ENCODE measurements at regions not wholly inside any gene's neighbourhood (a gene's known extent, or its start where the extent isn't known, plus 50 kb on each side); places are given as distances from the start of the nearest gene placed in this dataset.

DNA sequence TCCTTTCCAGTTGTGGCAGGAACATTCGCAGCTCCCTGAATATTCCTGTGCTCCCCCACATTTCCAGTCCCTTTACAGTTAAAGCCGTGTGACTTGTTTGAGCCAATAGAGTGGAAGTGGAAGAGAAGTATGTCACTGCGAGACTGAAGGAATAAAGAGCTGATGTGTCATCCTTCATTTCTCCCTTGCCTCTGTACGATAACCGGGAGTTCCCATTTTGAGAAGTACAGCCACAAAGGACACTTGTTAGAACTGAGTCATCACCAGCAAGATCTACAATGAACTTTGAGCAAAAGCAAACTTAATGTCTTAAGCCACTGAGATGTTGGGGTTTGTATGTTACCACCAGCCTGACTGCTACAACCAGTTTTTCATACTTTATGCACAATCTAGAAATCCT lies 92.3 kb downstream of the SPRY1 start:
- no peak for DNase-seq
- peak; percentile 88 for ATAC-seq
- intact Hi-C loops (cut with DNase I, micrococcal nuclease): no loop called here

DNA sequence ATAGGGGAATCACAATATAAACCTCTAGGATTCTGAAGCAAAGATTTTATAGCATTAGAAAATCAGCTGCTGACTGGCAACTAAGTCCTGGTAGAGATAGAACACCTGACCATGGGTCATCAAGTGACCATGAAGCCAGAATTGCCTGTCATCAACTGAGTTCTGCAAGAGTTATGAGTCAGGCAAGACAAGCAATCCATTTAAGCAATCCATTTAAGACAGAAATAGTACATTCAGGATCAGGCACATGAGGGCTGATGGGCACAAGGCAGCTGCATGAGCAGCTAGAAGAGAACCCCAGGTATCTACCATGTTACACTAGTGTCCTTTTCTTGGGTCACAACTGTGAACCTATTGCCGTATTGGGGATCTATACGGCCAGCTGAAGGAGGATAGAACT lies 98.9 kb downstream of the SPRY1 start:
- intact Hi-C loops (cut with DNase I, micrococcal nuclease): no loop called here
- DNase-seq: no peak
- ATAC-seq: no peak

DNA sequence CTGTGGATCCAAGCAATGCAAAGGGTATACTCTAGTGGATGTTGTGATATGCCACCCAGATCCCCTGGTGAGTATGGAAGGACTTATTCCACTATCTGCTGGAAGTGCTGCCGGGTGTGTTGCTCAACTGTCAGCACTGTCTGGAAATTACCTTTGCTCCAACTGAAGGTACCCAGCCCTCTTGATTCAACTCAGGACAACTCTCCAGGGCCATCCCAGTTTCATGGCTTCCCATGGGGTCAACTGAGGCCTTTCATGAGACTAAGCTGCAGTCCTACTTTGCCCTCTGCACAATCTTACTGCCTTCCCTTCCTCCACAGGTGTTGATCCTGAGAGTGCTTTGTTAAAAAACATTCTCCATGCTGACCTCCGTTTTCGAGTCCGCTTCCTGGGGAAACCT lies 99.8 kb downstream of the SPRY1 start:
- DNase-seq: no peak
- intact Hi-C loops (cut with DNase I, micrococcal nuclease): no loop called here
- no peak for ATAC-seq

DNA sequence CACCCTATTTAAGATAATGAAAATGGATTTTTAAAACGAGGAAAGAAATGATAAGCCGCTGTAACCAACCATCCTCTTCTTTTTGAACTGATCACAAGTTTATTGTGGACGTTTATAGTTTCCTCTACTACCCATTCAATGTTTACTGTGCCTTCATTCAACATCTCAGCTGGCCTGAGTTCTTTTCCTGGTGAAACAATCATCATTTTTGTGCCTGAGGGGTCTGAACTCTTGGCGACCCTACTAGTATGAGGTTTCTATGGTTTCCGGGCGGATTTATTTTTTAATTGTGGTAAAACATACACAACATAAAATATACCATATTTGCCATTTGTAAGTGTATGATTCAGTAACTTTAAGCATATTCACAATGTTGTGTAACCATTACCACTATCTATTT lies 100.7 kb downstream of the SPRY1 start:
- DNase-seq: no peak
- intact Hi-C loops (cut with DNase I, micrococcal nuclease): no loop called here
- ATAC-seq: no peak

DNA sequence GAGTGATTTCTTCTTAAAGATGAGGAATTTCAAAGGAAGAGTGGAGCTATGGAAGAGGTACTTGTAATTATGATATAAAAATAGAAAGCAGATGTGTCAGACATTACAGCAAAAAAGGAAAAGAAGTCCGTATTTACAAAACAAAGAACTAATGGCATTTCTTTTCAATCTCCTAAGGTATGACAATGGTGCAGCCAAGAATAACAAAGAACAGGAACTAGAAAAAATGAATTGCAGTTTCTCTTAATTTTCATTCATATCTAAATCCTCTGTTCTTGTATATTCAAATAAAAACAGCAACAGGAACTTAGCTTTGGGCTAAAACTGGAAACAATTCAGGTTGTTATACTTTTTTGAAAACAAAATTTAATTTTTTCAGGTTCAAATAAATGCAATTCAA lies 105.1 kb downstream of the SPRY1 start:
- intact Hi-C loops (cut with DNase I, micrococcal nuclease): no loop called here
- ATAC-seq (no peak), DNase-seq (no peak)

DNA sequence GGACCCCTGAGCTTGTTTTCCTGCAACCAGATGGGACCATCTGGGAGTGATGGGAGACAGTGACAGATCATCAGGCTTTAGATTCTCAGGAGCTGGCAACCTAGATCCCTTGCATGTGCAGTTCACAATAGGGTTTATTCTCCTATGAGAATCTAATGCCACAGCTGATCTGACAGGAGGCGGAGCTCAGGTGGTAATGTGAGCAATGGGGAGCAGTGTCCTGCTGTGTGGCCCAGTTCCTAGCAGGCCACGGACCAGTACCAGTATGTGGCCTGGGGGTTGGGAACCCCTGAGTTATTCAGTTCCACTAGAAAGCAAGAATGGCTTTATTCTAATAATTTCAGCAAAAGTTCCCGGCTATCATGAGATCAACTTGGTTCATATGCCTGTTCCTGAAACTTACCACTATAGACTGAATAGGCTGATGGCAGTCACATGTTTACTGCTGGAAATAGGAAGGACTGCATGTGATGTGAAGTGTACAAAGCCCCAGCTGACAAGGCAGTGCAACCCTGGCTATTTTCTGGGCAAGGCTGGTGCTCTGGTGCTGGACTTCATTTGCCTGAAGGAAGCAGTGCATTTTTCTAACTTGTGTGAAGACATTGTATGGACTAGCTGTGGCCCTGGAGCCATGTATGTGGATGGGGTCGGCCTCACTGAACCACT lies 107.2 kb downstream of the SPRY1 start:
- ATAC-seq: no peak
- no peak for DNase-seq
- intact Hi-C loops (cut with DNase I, micrococcal nuclease): no loop called here

DNA sequence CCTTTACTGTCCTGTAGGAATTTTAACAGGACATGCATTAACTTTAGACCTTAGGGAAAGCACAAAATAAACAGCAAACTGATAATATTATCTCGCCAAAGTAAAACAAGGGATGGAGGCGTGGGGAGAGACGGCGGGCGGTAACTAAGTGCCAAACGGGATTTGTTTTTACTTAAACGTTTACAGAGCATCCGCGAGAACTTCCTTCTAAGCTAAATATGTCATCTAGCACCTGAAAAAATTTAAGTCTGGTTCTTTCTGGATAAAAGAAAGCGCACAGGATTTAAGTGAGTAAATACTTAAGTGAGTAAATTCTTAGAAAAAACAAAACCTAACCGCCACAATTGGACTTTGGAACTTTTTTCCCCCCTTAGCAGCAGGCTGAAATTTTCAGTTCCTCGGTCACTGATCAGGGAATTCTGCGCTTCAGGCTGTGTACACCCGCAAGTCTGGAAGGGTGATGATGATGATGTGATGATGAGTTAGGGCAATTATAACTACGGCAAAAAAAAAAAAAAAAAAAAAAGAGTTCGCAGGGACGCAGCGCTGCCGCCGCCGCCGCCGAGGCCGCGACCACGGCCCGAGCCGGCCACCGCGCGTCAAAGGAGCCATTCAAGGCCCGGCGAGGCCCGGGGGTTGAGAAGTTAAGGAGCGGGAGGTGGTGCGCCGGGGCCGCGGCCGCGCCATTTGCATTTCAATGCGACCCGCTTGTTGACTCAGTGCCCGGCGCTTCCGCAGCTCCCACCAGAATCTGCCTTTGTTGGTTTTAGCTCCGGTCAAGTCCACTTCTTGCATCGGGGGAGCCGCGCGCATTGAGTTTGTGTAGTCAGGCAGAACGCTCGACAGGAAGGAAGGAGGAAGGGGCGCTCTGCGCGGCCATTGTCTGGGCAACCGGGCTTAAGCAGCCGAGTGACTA lies 108.8 kb downstream of the SPRY1 start:
- intact Hi-C loops (cut with DNase I, micrococcal nuclease): no loop called here
- DNase-seq (peak; percentile 27 to 61), ATAC-seq (peak; percentile 77)

DNA sequence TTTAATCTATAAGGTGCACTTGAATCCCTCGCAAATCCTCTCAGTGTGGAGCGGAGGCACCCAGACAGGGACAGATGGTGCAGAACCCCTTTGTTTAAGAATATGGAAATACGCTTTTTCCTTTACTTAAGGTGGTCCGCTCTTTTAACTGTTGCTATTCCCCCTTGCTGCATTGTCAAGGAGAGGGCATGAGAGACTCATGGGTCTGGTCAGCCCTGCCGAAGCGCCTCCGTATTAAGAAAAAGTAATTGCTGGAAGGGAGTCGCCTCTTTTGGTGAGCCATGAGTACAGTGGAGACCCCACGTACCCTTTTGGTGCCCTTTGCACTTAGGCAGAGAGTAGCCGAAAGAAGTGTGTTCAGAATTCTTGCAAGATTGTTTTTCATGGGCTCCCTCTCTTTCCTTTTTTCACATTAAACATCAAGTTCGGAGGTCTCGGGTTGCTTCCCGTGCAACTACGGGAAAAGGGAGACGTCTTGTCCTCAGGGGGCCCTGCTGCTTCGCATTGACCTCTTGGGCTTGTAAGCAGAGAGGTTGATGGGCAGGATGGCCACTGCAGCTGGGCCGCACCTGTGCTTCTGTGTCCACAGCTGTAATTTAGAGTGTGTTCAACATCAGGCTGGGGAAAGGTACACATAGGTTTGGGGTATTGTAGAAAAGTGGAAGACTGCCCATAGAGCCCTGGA lies 109.6 kb downstream of the SPRY1 start:
- intact Hi-C loops (cut with DNase I, micrococcal nuclease): no loop called here
- DNase-seq: no peak
- no peak for ATAC-seq

DNA sequence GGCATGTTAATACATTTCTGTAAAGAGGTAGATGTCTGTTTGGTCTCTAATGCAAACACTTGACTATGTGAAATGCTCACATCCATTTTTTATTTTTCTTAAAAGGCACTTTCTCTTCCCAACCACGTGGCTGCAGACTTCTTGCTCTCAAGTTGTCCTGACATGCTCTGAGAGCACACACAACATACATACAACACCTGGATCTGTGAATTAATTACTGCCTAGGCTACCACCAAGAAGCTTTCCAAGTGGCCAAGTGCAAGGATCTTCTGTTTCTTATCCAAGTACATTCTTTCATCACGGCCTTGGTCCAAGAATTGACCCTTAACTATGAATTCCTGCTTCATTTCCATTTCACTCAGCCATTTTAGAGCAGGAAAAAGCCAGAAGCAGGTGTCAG lies 110.8 kb downstream of the SPRY1 start:
- DNase-seq (no peak), ATAC-seq (no peak)
- intact Hi-C loops (cut with DNase I, micrococcal nuclease): no loop called here

DNA sequence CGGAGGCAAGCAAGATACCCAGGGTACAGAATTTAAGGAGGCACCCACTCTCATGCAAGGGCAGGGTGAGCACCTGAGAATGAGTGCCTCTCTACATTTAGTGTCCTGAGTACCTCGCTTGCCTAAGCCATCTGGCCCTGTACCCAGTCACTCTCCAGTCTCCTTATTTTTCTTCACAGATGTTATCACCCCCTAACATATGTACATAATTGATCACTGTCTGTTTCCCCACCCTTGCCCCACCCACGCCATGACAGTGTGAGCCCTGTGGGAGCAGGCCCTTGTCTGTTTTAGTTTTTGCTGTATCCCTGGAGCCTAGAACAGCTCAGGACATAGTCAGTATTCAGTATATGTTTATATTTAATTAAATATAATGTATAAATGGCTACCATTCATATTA lies 113.6 kb downstream of the SPRY1 start:
- no peak for ATAC-seq
- intact Hi-C loops (cut with DNase I, micrococcal nuclease): no loop called here

DNA sequence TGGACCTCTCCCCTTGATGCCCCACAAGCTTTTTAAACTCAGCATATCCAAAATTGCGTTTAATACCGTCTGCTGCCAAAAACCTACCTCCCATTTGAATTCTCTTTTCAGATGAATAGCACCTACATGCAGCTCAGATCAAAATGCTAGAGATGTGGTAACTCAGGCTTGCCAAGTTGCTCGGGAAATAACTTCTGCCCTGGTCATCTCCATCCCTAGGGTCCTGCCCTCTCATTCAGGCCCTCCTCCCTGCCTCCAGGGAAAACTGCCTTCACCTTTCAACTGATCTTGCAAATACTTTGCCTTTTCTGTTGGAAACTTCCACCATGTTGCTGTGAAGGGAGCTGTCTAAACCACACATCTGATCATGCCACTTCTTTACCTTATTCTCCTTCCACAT lies 114.1 kb downstream of the SPRY1 start:
- DNase-seq (no peak), ATAC-seq (no peak)
- intact Hi-C loops (cut with DNase I, micrococcal nuclease): no loop called here

More for the DNA sequence above, 113.6 kb downstream of the SPRY1 start:
- no peak for DNase-seq

DNA sequence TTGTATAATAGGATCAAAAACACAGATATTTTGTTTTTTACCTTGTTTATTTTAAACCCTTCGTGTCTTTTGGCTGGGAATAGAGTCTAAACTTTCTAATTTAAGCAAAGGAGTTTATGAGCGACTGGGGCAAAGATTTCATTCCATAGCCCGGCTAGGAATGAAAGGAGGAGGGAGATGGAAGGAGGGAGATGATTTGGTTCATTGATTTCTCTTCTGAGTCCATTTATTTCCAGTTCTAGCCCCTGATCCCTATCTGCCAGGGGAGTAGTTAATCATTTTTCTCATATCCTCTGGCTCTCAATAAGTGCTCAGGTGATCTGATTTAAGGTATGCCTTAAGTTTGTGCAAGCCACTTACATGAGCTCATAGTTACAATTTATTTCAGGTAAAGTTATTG lies 120.0 kb downstream of the SPRY1 start:
- no peak for ATAC-seq
- intact Hi-C loops (cut with DNase I, micrococcal nuclease): no loop called here
- DNase-seq: no peak

DNA sequence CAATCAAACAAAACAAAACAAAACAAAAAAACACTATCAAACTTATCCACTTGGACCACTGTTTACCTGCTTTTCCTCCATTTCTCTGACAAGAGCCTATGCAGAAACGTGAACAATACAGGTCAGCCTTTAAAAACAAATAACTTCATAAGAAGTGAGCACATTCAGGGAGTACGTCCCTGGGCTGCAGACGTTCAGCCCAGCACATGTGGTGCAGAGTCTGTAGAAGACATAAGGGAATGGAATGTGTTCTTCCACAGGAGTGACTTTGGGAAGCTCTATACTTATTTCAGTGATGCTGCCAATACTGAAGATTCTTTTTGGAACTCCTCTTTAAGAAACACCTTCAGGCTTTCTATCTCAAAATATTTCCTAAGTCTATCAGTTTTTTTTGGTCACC lies 120.6 kb downstream of the SPRY1 start:
- intact Hi-C loops (cut with DNase I, micrococcal nuclease): no loop called here
- ATAC-seq: no peak

DNA sequence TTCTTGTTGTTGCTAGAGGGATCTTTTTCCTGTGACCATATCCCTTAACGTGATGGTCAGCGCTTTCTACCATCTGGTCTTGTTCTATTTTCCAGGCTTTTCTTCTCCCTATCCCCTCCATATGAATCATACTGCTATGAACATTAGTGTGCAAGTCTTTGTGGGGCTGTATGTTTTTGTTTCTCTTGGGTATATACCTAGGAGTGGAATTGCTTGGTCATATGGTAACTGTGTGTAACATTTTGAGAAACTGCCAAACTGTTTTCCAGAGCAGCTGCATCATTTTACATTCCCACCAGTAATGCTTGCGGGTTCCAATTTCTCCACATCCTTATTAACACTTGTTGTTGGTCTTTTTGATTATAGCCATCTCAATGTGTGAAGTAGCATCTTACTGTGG lies 121.4 kb downstream of the SPRY1 start:
- intact Hi-C loops (cut with DNase I, micrococcal nuclease): no loop called here
- no peak for DNase-seq
- no peak for ATAC-seq

More for the DNA sequence above, 120.6 kb downstream of the SPRY1 start:
- DNase-seq: no peak

DNA sequence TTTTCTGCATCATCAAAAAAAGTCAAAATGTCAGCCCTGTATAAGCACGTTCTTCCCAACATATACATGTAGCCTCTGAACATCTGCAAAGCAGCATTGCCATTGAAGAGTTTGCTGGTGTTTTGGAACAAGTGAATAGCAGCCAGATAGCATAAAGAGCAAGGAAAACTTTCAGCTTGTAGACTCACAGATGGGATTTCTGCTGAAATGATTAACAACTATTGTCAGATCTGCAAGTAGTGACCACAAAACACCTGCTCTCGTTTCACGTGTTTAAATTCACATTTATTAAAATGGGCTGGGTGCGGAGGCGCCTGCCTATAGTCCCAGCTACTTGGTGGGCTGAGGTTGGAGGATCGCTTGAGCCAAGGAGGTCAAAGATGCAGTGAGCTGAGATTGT lies 123.7 kb downstream of the SPRY1 start:
- ATAC-seq: no peak
- intact Hi-C loops (cut with DNase I, micrococcal nuclease): no loop called here
- DNase-seq: no peak

DNA sequence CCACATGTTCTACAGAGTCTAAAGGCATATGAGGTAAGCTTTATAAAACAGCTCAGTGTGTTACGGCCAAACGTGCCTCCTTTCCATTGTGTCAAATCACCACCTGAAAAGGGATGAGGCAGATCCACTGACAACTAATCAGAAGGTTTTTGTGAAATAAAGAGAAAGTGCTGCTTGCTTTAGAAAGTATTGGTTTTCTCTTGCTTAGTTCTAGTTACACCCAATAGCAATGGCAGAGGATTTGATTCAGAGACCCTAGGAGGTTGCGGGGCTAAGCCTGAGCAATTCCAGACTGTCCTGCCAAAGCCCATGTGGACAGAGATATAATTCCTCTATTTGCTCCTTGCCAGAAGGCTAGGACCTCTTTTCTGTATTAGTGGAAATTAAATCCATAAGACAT lies 125.5 kb downstream of the SPRY1 start:
- intact Hi-C loops (cut with DNase I, micrococcal nuclease): no loop called here
- DNase-seq: no peak
- ATAC-seq: no peak

DNA sequence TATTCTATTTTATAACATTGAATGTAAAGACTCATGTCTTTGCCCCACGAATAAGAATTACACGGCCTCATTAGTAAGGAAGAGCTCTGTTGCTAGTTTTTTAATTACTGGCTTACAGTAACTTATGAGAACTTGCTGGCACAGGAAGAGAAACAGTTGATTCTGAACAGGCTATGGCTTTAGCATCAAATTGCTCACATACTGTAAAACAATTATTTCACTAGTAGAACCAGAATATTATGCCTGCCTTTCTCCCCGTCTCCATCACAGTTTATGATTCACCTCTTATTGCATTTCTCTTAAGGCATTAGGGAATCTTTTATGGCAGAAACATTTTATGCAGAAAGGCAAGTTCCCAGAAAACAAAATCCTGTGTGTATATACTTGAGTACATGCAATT lies 126.1 kb downstream of the SPRY1 start:
- no peak for DNase-seq
- ATAC-seq: no peak
- intact Hi-C loops (cut with DNase I, micrococcal nuclease): no loop called here

DNA sequence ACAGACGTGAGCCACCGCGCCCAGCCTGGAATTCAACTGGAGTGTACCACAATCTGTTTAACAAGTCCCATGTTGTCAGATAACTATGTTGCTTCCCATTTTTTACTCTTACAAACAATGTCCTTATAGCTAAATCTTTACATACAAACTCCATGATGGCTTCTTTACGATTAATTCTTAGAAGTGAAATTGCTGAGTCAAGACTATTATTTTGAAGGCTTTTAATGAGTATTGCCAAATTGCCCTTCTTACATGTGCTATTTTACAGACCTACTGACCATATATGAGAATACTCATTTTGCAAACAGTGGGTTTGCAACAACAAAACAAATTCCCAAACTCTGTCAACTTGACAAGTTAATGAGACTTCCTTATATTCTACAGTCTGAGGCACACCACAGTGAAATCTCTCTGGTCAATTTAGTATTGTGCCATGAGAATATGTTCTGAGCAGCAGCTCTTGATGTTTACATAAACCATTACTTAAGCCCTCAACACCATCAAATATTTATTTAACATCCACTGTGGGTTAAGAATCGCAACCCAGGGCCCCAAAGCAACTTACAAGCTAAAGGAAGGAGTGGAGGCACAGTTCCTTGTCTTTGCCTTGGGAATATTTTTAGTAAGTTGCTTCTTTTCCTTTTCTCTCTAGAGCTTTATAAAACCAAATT lies 128.5 kb downstream of the SPRY1 start:
- intact Hi-C loops (cut with DNase I, micrococcal nuclease): no loop called here
- DNase-seq: no peak
- no peak for ATAC-seq

DNA sequence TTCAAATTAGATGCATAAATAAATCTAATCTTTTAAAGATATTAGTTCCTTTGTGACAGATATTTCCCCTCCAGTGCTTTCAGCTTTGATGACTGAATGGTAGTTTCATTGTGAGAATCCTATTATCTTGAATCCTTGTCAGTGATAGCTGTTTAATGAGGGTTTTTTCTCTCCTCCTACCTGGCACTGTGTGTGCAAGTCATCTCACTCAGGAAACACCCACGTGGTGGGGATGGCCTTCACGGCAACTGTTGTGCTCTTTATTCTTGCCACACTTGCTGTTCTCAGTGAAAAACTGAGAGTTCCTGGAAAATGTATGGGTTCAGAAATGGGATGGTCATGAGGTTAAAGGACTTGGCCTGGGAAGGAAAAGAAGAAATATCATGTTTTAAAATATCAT lies 129.9 kb downstream of the SPRY1 start:
- intact Hi-C loops (cut with DNase I, micrococcal nuclease): no loop called here
- no peak for ATAC-seq

More for the DNA sequence above, 129.9 kb downstream of the SPRY1 start:
- no peak for DNase-seq

Measured in left colon (tissue), 2 donors.